Sigmoid colon (tissue), 6 donors: ENCODE measurements at regions not wholly inside any gene's neighbourhood (a gene's known extent, or its start where the extent isn't known, plus 50 kb on each side); places are given as distances from the start of the nearest gene placed in this dataset.

ENCODE experiments used
- DNase-seq: peaks from one replicate; pipeline ENCODE4 v3.0.0-alpha.2; 2019
- H3K27ac ChIP-seq, 4 donors: fragments of 200-600 bp; sonication (generic); one replicate each; pipeline ENCODE4 v1.5.1; 2016 to 2019; ENCODE audit warnings: mild to moderate bottlenecking in 1 of 4
- H3K27me3 ChIP-seq, 3 donors: fragments of 200-600 bp; sonication (generic); one replicate each; pipeline ENCODE4 v1.5.1; 2019; ENCODE audit warnings: mild to moderate bottlenecking in 1 of 3
- H3K36me3 ChIP-seq, 4 donors: fragments of 200-600 bp; sonication (generic); one replicate each; pipeline ENCODE4 v1.5.1; 2016 to 2019
- H3K4me1 ChIP-seq, 4 donors: fragments of 200-600 bp; sonication (generic); one replicate each; pipeline ENCODE4 v1.5.1; 2017 to 2019
- H3K4me3 ChIP-seq, 4 donors: fragments of 200-600 bp; sonication (generic); one replicate each; pipeline ENCODE4 v1.5.1; 2017 to 2019; ENCODE audit warnings: mild to moderate bottlenecking in 2 of 4, moderate library complexity in 1 of 4
- H3K9me3 ChIP-seq, 4 donors: fragments of 200-600 bp in 3 of 4; sonication (generic) in 3 of 4; one replicate each; pipeline versions ENCODE4 v1.5.1 to v1.6.1; 2013 to 2019
- CTCF ChIP-seq, 4 experiments: fragments of 450-650 bp in 3 of 4; fragments of 200-600 bp in 1 of 4; IDR thresholded peaks; one replicate each; pipeline ENCODE4 v1.5.1; 2016 to 2019; ENCODE audit warnings: antibody characterized with exemption in 4 of 4, mild to moderate bottlenecking in 3 of 4, moderate library complexity in 2 of 4
- EP300 ChIP-seq, 4 donors: sonication (generic); formaldehyde crosslinking; IDR thresholded peaks; one replicate each; pipeline ENCODE4 v1.6.1; 2017; ENCODE audit warnings: antibody characterized with exemption in 4 of 4
- POLR2A ChIP-seq, 2 donors: fragments of 450-650 bp; IDR thresholded peaks; one replicate each; pipeline ENCODE4 v1.6.1; 2016; ENCODE audit warnings: antibody characterized with exemption in 2 of 2, mild to moderate bottlenecking in 2 of 2, moderate library complexity in 2 of 2
- POLR2AphosphoS5 ChIP-seq, 4 donors: sonication (generic); formaldehyde crosslinking; IDR thresholded peaks; one replicate each; pipeline ENCODE4 v1.6.1; 2017; ENCODE audit warnings: antibody characterized with exemption in 4 of 4
- WGBS, 2 donors: extraction: QIAGEN DNeasy Blood & Tissue Kit; methylation state at CpG; one replicate each; pipeline ENCODE4 v1.1.7; 2013; 5-methylcytosine and 5-hydroxymethylcytosine counted together
- intact Hi-C: fragments of 100-400 bp; cut with DNase I; formaldehyde crosslinking; loops from one replicate; pipeline ENCODE4 v1.15.1; 2023
- donor health status: healthy with polysubstance abuse.
- donor health status: healthy.

GRCh38 chr17:51505450-51505849, 245.1 kb downstream of the UTP18 start:
- Histone ChIP-seq H3K27me3 (no peaks in the 10 kb centered on the region), H3K4me1 (no peaks in the 10 kb centered on the region), H3K4me3 (no peak overlapping the region), H3K27ac (no peak overlapping the region), H3K9me3 (no peaks in the 10 kb centered on the region), H3K36me3 (no peaks in the 10 kb centered on the region)
- intact Hi-C loops: no loop called here
- 88 to 92% methylated on average over 1 of the region's 1 CpG for WGBS, 2 donors
- TF ChIP-seq POLR2AphosphoS5 (IDR thresholded peaks at IDR 0.05): no peak
- TF ChIP-seq EP300 (IDR thresholded peaks at IDR 0.05): no peak
- TF ChIP-seq POLR2A (IDR thresholded peaks at IDR 0.05): no peak
- TF ChIP-seq CTCF (IDR thresholded peaks at IDR 0.05): no peak
- DNase-seq: no peak

GRCh38 chr17:51507444-51507843, 247.1 kb downstream of the UTP18 start:
- no peak for TF ChIP-seq POLR2AphosphoS5 (IDR thresholded peaks at IDR 0.05)
- TF ChIP-seq EP300 (IDR thresholded peaks at IDR 0.05): no peak
- no peak for TF ChIP-seq CTCF (IDR thresholded peaks at IDR 0.05)
- no peak for TF ChIP-seq POLR2A (IDR thresholded peaks at IDR 0.05)
- WGBS, 2 donors: 70 to 77% methylated on average over 2 of the region's 2 CpGs
- Histone ChIP-seq H3K4me1 (no peaks in the 10 kb centered on the region), H3K36me3 (no peaks in the 10 kb centered on the region), H3K27ac (no peak overlapping the region), H3K9me3 (no peaks in the 10 kb centered on the region), H3K4me3 (no peak overlapping the region), H3K27me3 (no peaks in the 10 kb centered on the region)
- intact Hi-C loops: no loop called here
- DNase-seq: no peak

DNA sequence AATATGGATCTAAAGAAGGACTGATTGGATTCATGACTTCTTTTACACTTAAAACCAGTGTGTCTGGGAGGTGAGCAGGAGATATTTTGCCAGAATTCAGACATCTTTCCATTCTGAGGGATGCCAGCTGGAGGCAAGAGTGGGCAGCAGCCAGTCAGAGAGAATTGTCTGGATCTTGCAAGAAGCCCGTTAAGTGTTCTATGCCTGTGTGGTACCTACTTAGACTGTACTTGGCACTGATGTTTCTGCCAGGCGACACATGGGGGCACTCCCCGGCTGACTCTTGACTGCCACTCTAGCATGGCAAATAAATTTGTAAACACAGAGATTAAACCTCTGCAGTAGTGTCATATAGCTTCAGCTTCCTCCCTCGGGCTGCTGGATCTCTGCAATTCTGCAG, 247.7 kb downstream of the UTP18 start:
- TF ChIP-seq POLR2A (IDR thresholded peaks at IDR 0.05) (no peak), POLR2AphosphoS5 (IDR thresholded peaks at IDR 0.05) (no peak), CTCF (IDR thresholded peaks at IDR 0.05) (no peak), EP300 (IDR thresholded peaks at IDR 0.05) (no peak)
- no peak for DNase-seq
- H3K36me3 ChIP-seq: no peaks in the 10 kb centered on the region
- no peaks in the 10 kb centered on the region for H3K9me3 ChIP-seq
- intact Hi-C loops: no loop called here
- 59 to 77% methylated on average over 4 of the region's 4 CpGs for WGBS, 2 donors
- H3K4me1 ChIP-seq: no peaks in the 10 kb centered on the region
- no peak overlapping the region for H3K4me3 ChIP-seq
- H3K27me3 ChIP-seq: no peaks in the 10 kb centered on the region
- H3K27ac ChIP-seq: no peak overlapping the region

DNA sequence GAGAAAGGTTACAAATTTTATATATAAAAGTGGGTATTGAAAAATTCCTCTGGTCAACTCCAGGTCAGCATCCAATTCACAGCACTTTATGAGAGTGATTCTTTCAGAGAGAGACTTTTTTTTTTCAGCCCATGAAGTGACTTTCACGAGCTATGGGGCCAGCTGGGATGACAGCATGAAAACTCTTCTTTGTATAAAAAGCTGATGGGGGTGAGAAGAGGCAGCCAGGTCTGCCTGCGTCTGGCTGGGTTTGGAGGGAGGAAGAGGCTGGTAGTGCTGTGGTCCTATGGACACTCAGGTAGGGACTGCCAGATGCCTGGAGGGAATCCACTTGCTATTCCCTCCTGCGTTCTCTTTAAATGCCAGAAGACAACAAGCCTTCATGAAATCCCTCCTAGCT, 250.6 kb downstream of the UTP18 start:
- H3K27ac ChIP-seq: no peak overlapping the region
- H3K4me1 ChIP-seq: no peaks in the 10 kb centered on the region
- no peaks in the 10 kb centered on the region for H3K27me3 ChIP-seq
- no peak for DNase-seq
- no peaks in the 10 kb centered on the region for H3K9me3 ChIP-seq
- no peak overlapping the region for H3K4me3 ChIP-seq
- TF ChIP-seq EP300 (IDR thresholded peaks at IDR 0.05) (no peak), POLR2AphosphoS5 (IDR thresholded peaks at IDR 0.05) (no peak), CTCF (IDR thresholded peaks at IDR 0.05) (no peak), POLR2A (IDR thresholded peaks at IDR 0.05) (no peak)
- WGBS, 2 donors: 56 to 71% methylated on average over 3 of the region's 3 CpGs
- H3K36me3 ChIP-seq: no peaks in the 10 kb centered on the region
- intact Hi-C loops: no loop called here

GRCh38 chr17:51512220-51512907, 252.0 kb downstream of the UTP18 start:
- no peaks in the 10 kb centered on the region for H3K4me1 ChIP-seq
- H3K4me3 ChIP-seq: no peak overlapping the region
- no peak overlapping the region for H3K27ac ChIP-seq
- no peak for DNase-seq
- no peaks in the 10 kb centered on the region for H3K27me3 ChIP-seq
- WGBS, 2 donors: 73 to 80% methylated on average over 5 of the region's 5 CpGs
- intact Hi-C loops: no loop called here
- H3K9me3 ChIP-seq: no peaks in the 10 kb centered on the region
- H3K36me3 ChIP-seq: no peaks in the 10 kb centered on the region
- no peak for TF ChIP-seq CTCF (IDR thresholded peaks at IDR 0.05)
- no peak for TF ChIP-seq POLR2A (IDR thresholded peaks at IDR 0.05)
- TF ChIP-seq EP300 (IDR thresholded peaks at IDR 0.05): no peak
- no peak for TF ChIP-seq POLR2AphosphoS5 (IDR thresholded peaks at IDR 0.05)
